B cell (primary cell): ENCODE measurements at regions not wholly inside any gene's neighbourhood (a gene's known extent, or its start where the extent isn't known, plus 50 kb on each side); places are given as distances from the start of the nearest gene placed in this dataset.

ENCODE experiments used
- ATAC-seq: fragments of 200-7000 bp; cut with Tn5 transposase; one replicate; pipeline ENCODE4 v1.10.0; 2021; ENCODE audit warnings: low read depth, mild to moderate bottlenecking, moderate number of reproducible peaks, moderate library complexity
- CTCF ChIA-PET: fragments of 350-600 bp; sonication (Branson Sonifier 250); formaldehyde crosslinking; loops from one replicate; lab custom pipeline; 2021; ENCODE audit warnings: antibody characterized with exemption, inconsistent platforms; lab: Charles Lee
- POLR2A ChIA-PET: fragments of 350-600 bp; sonication (Branson Sonifier 250); formaldehyde crosslinking; loops from one replicate; lab custom pipeline; 2021; ENCODE audit warnings: antibody characterized with exemption; lab: Charles Lee
- DNase-seq: peaks from one replicate; pipeline ENCODE4 v3.0.0; 2013
- H2AFZ ChIP-seq: 2 replicates; pipeline ENCODE4 v1.6.1; 2012; ENCODE audit warnings: mild to moderate bottlenecking, low read depth, low read length; ENCODE audit not compliant: insufficient read depth, poor library complexity, severe bottlenecking
- H3K27ac ChIP-seq, 2 donors: 1 replicate in 1 of 2; 2 replicates in 1 of 2; pipeline ENCODE4 v1.5.1; 2012 to 2013; ENCODE audit warnings: low read length in 2 of 2, mild to moderate bottlenecking in 2 of 2, moderate library complexity in 1 of 2
- H3K27me3 ChIP-seq, 4 experiments: fragments of 200-600 bp in 1 of 4; sonication (generic) in 1 of 4; replicated peaks in 1 of 4; 1 replicate in 2 of 4; 2 replicates in 2 of 4; pipeline versions ENCODE4 v1.6.1 to v1.7.0; 2013 to 2016; ENCODE audit warnings: low read length in 3 of 4, mild to moderate bottlenecking in 2 of 4, mixed read lengths in 1 of 4, moderate library complexity in 1 of 4; ENCODE audit not compliant: insufficient read depth in 4 of 4, control insufficient read depth in 3 of 4; ENCODE audit errors: control extremely low read depth in 1 of 4
- H3K36me3 ChIP-seq, 2 experiments: replicated peaks in 1 of 2; 1 replicate in 1 of 2; 2 replicates in 1 of 2; pipeline versions ENCODE4 v1.6.1 to v1.7.1; 2013; ENCODE audit warnings: low read length in 1 of 2; ENCODE audit not compliant: insufficient read depth in 2 of 2, control insufficient read depth in 1 of 2; ENCODE audit errors: control extremely low read depth in 1 of 2, extremely low read depth in 1 of 2
- H3K4me1 ChIP-seq, 2 donors: fragments of 200-600 bp in 1 of 2; sonication (generic) in 1 of 2; 1 replicate in 1 of 2; 2 replicates in 1 of 2; pipeline versions ENCODE4 v1.5.1 to v1.6.1; 2013 to 2017; ENCODE audit warnings: low read length in 2 of 2; ENCODE audit not compliant: control insufficient read depth in 2 of 2, insufficient read depth in 2 of 2
- H3K4me2 ChIP-seq: replicated peaks from 2 replicates; pipeline ENCODE3; 2012; ENCODE audit warnings: mild to moderate bottlenecking, low read depth, low read length; ENCODE audit not compliant: poor library complexity, severe bottlenecking
- H3K4me3 ChIP-seq, 5 experiments: fragments of 200-600 bp in 1 of 5; sonication (generic) in 1 of 5; 1 replicate in 3 of 5; 2 replicates in 2 of 5; pipeline versions ENCODE4 v1.5.1 to v1.7.0; 2011 to 2016; ENCODE audit warnings: low read length in 4 of 5, mild to moderate bottlenecking in 4 of 5, low read depth in 2 of 5, control low read depth in 1 of 5, moderate library complexity in 1 of 5; ENCODE audit not compliant: insufficient read depth in 1 of 5; ENCODE audit errors: control extremely low read depth in 1 of 5, extremely low read depth in 1 of 5
- H3K79me2 ChIP-seq: fragments of 200-600 bp; sonication (generic); one replicate; pipeline ENCODE4 v1.6.0; 2016; ENCODE audit warnings: low read length; ENCODE audit not compliant: control insufficient read depth, insufficient read depth
- H3K9ac ChIP-seq: fragments of 200-600 bp; sonication (generic); 2 replicates; pipeline ENCODE4 v1.6.1; 2017; ENCODE audit warnings: mild to moderate bottlenecking, low read length, moderate library complexity
- H3K9me3 ChIP-seq, 3 donors: one replicate each; pipeline versions ENCODE4 v1.6.1 to v1.7.1; 2013; ENCODE audit warnings: low read length in 2 of 3; ENCODE audit not compliant: control insufficient read depth in 2 of 3, insufficient read depth in 1 of 3; ENCODE audit errors: control extremely low read depth in 1 of 3
- H4K20me1 ChIP-seq: 2 replicates; pipeline ENCODE4 v1.6.0; 2012; ENCODE audit warnings: mild to moderate bottlenecking, low read length; ENCODE audit not compliant: insufficient read depth, control insufficient read depth, poor library complexity, severe bottlenecking
- H3K27ac Mint-ChIP-seq: one replicate; pipeline ENCODE4 v1.8.0; 2021; ENCODE audit warnings: mixed read lengths
- H3K27me3 Mint-ChIP-seq: one replicate; pipeline ENCODE4 v1.8.0; 2021; ENCODE audit warnings: mixed read lengths
- H3K4me1 Mint-ChIP-seq: one replicate; pipeline ENCODE4 v1.8.0; 2021; ENCODE audit warnings: mixed read lengths
- H3K4me3 Mint-ChIP-seq: one replicate; pipeline ENCODE4 v1.8.0; 2021; ENCODE audit warnings: mixed read lengths
- H3K9me3 Mint-ChIP-seq: one replicate; pipeline ENCODE4 v1.8.0; 2022; ENCODE audit warnings: mixed read lengths; ENCODE audit not compliant: insufficient read depth
- CTCF ChIP-seq: fragments of 200-600 bp; IDR thresholded peaks from one replicate; pipeline ENCODE4 v1.8.0; 2022; ENCODE audit warnings: antibody characterized with exemption, mild to moderate bottlenecking
- EZH2 ChIP-seq: IDR thresholded peaks from 2 replicates; pipeline ENCODE4 v1.6.1; 2012; ENCODE audit warnings: borderline replicate concordance, low read depth, mild to moderate bottlenecking, moderate library complexity, low read length; ENCODE audit not compliant: insufficient read depth, poor library complexity, severe bottlenecking
- whole genome bisulfite sequencing: methylation state at CpG from one replicate; pipeline ENCODE4 v1.1.5; 2013; ENCODE audit warnings: missing lambda C conversion rate; ENCODE audit not compliant: insufficient coverage; 5-methylcytosine and 5-hydroxymethylcytosine counted together
- intact Hi-C: fragments of 100-400 bp; cut with micrococcal nuclease; formaldehyde crosslinking; loops from one replicate; pipeline ENCODE4 v1.10.0; 2022

DNA sequence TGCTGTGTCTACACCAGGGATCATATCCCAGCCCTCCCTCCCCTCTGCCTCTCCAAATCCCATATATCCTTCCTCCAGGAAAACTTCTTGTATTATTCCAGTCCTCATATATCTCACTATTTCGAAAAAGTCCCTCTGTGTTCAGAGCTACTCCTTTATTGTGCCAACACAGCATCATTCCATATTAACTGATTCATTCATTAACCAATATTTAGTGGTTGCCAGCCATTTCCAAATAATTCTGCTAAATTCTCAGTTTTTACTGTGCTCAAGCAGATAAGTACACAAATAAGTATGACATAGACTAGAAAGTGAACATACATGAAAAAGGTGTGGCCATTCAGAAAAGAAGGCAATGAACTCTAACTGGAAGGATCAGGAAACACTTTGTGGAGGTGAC lies 241.6 kb upstream of the DUSP10 start:
- CTCF ChIA-PET: no interaction called here
- Mint-ChIP-seq H3K27ac (no peak overlapping the region), H3K27me3 (peaks cover 12% of the 10 kb centered on the region), H3K4me1 (peaks cover 2% of the 10 kb centered on the region), H3K9me3 (no peaks in the 10 kb centered on the region), H3K4me3 (no peak overlapping the region)
- intact Hi-C loops: loop anchor here (10.0 kb wide), 1 partner anchor 49 kb away; no protein-coding TSS in a partner anchor
- Histone ChIP-seq H3K4me2 (no peak overlapping the region), H3K4me1 (no peaks in the 10 kb centered on the region), H3K79me2 (no peaks in the 10 kb centered on the region), H3K4me3 (no peak overlapping the region), H4K20me1 (no peaks in the 10 kb centered on the region), H3K9ac (no peak overlapping the region), H3K36me3 (no peaks in the 10 kb centered on the region), H2AFZ (no peak overlapping the region), H3K27ac (no peak overlapping the region), H3K27me3 (no peaks in the 10 kb centered on the region), H3K9me3 (no peaks in the 10 kb centered on the region)
- no peak for TF ChIP-seq CTCF
- WGBS: no CpG with 5 or more reads among the region's 1 CpG
- POLR2A ChIA-PET: interaction anchor here (0.6 kb wide), 1 partner anchor 335 kb away, joined by 3 read pairs; no protein-coding TSS in a partner anchor
- no peak for ATAC-seq
- DNase-seq: no peak

DNA sequence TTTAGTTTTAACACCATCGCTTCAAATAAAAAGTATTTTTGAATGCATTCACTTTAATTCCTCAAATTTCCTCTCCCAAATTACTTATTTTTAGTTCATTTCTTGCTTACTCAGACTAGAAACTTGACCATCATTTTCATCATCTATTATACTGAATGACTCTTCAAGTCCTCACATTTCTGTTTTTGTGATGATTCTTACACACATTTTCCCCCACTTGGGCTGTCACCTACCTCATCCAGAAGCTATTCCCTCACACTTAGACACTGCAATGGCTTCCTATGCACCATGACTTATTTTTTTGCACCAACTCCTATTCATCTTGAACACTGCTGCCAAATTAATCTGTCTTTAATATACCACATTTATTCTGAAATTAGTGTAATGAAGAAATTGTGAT lies 239.6 kb upstream of the DUSP10 start:
- H3K4me1 ChIP-seq: no peaks in the 10 kb centered on the region
- WGBS: no CpG with 5 or more reads among the region's 1 CpG
- CTCF ChIA-PET: no interaction called here

More for the DNA sequence above, 239.6 kb upstream of the DUSP10 start:
- Histone ChIP-seq H3K4me2 (no peak overlapping the region), H3K4me3 (no peak overlapping the region), H3K27me3 (no peaks in the 10 kb centered on the region), H4K20me1 (no peaks in the 10 kb centered on the region), H3K27ac (no peak overlapping the region), H3K79me2 (no peaks in the 10 kb centered on the region), H3K36me3 (no peaks in the 10 kb centered on the region), H3K9ac (no peak overlapping the region), H2AFZ (no peak overlapping the region), H3K9me3 (no peaks in the 10 kb centered on the region)
- ATAC-seq: no peak
- H3K27me3 Mint-ChIP-seq: peaks cover 12% of the 10 kb centered on the region
- no peaks in the 10 kb centered on the region for H3K9me3 Mint-ChIP-seq
- no peak for DNase-seq
- POLR2A ChIA-PET: no interaction called here
- intact Hi-C loops: loop anchor here (10.0 kb wide), 1 partner anchor 47 kb away; no protein-coding TSS in a partner anchor
- TF ChIP-seq EZH2 (no peak), CTCF (no peak)
- H3K27ac Mint-ChIP-seq: no peak overlapping the region
- H3K4me3 Mint-ChIP-seq: no peak overlapping the region
- peaks cover 2% of the 10 kb centered on the region for H3K4me1 Mint-ChIP-seq
